ENCODE measurements at regions not wholly inside any gene's neighbourhood (a gene's known extent, or its start where the extent isn't known, plus 50 kb on each side); places are given as distances from the start of the nearest gene placed in this dataset.

- TF ChIP-seq ZBTB48 (tag by site-specific recombination; IDR thresholded peaks at IDR 0.05) (no peak), CTCF (tag by site-specific recombination; IDR thresholded peaks at IDR 0.05) (no peak), ZNF423 (tag by site-specific recombination; IDR thresholded peaks at IDR 0.05) (no peak), YY1 (tag by site-specific recombination; IDR thresholded peaks at IDR 0.05) (no peak), ZNF473 (tag by site-specific recombination; IDR thresholded peaks at IDR 0.05) (no peak), ZNF585B (tag by site-specific recombination; IDR thresholded peaks at IDR 0.05) (no peak), ZNF18 (tag by site-specific recombination; IDR thresholded peaks at IDR 0.05) (no peak), ZBTB21 (tag by site-specific recombination; IDR thresholded peaks at IDR 0.05) (no peak), ZNF341 (tag by site-specific recombination; IDR thresholded peaks at IDR 0.05; ENCODE audit: low read depth) (no peak)
Measured at GRCh38 chr1:219506936-219507335, 106.0 kb downstream of the ZC3H11B start.
